ENCODE measurements at regions not wholly inside any gene's neighbourhood (a gene's known extent, or its start where the extent isn't known, plus 50 kb on each side); places are given as distances from the start of the nearest gene placed in this dataset.

GRCh38 chr6:112822769-112823168 is 475.6 kb downstream of the RFPL4B start:
- no peak overlapping the region for H3K9ac ChIP-seq (ENCODE audit: low read depth in 2 of 2, low read length in 2 of 2)
- H3K4me1 ChIP-seq: no peaks in the 10 kb centered on the region
- H3K27ac ChIP-seq: no peak overlapping the region
- no peak overlapping the region for H3K4me3 ChIP-seq
- H3K36me3 ChIP-seq: no peaks in the 10 kb centered on the region
- TF ChIP-seq CTCF (IDR thresholded peaks at IDR 0.05): no peak
- H3K9me3 ChIP-seq: no peaks in the 10 kb centered on the region
- no peaks in the 10 kb centered on the region for H3K27me3 ChIP-seq
- intact Hi-C loops (cut with DNase I): no loop called here
- DNase-seq: no peak

DNA sequence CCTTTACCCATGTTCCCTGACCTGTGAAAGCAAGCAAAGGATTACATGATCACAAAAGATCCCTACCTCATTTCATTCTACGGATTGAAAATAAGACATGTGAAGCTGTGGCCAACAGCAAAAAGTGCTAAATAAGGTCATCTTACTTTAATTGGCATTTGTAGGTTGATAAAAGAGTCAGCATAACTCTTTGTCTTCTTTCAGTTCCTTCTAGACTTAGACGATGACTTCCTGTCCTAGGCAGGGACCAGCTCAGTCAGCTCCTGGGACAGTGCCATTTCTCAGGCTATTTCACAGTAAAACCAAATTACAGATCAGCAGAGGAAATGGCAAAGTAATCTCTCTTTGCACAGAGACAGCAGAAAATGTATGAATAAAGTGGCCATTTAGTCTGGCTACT is 480.7 kb downstream of the RFPL4B start:
- DNase-seq: no peak
- intact Hi-C loops (cut with DNase I): no loop called here
- TF ChIP-seq CTCF (IDR thresholded peaks at IDR 0.05): no peak
- H3K4me1 ChIP-seq: no peaks in the 10 kb centered on the region
- H3K9ac ChIP-seq (ENCODE audit: low read depth in 2 of 2, low read length in 2 of 2): no peak overlapping the region
- H3K27ac ChIP-seq: no peak overlapping the region
- no peaks in the 10 kb centered on the region for H3K27me3 ChIP-seq
- no peaks in the 10 kb centered on the region for H3K36me3 ChIP-seq
- no peaks in the 10 kb centered on the region for H3K9me3 ChIP-seq
- H3K4me3 ChIP-seq: no peak overlapping the region

DNA sequence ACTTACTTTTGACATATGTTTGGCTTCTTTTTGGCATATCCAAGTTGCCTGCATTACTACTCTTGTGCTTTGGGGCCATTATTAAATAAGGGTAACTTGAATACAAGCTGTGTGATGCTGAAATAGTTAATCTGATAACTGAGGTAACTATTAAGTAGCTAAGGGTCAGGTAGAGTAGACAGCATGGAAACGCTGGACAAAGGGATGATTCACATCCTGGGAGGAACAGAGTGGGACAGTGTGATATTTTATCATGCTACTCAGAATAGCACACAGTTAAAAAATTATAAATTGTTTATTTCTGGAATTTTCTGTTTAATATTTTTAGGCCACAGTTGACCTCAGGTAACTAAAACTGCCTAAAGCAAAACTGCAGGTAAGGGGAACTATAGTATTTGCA is 483.9 kb downstream of the RFPL4B start:
- DNase-seq: no peak
- Histone ChIP-seq H3K4me1 (no peaks in the 10 kb centered on the region), H3K36me3 (no peaks in the 10 kb centered on the region), H3K9me3 (no peaks in the 10 kb centered on the region), H3K4me3 (no peak overlapping the region), H3K27me3 (no peaks in the 10 kb centered on the region), H3K9ac (ENCODE audit: low read depth in 2 of 2, low read length in 2 of 2) (no peak overlapping the region), H3K27ac (no peak overlapping the region)
- intact Hi-C loops (cut with DNase I): no loop called here
- TF ChIP-seq CTCF (IDR thresholded peaks at IDR 0.05): no peak

GRCh38 chr6:112833581-112834131 is 486.5 kb downstream of the RFPL4B start:
- H3K4me3 ChIP-seq: no peak overlapping the region
- no peak overlapping the region for H3K9ac ChIP-seq (ENCODE audit: low read depth in 2 of 2, low read length in 2 of 2)
- no peaks in the 10 kb centered on the region for H3K9me3 ChIP-seq
- no peaks in the 10 kb centered on the region for H3K36me3 ChIP-seq
- intact Hi-C loops (cut with DNase I): no loop called here
- H3K27me3 ChIP-seq: no peaks in the 10 kb centered on the region
- no peaks in the 10 kb centered on the region for H3K4me1 ChIP-seq
- DNase-seq: no peak
- no peak overlapping the region for H3K27ac ChIP-seq
- no peak for TF ChIP-seq CTCF (IDR thresholded peaks at IDR 0.05)

DNA sequence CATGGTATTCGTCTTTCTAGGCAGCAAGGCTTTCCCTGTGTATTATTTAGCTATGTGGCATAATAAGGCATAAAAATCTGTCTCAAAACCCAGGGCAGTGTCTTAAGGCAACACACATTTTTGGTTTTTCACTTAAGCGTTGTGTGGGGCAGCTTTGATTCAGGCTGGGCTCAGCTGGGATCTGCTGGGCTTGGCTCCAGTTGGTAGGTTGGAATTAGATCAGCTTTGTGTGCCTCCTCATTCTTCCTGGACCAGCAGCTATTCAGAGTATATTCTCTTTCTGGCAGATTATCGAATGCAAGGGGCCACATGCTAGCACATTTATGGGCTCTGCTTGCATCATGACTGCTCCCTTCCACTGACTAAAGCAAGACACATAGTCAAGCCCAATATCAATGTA is 487.9 kb downstream of the RFPL4B start:
- intact Hi-C loops (cut with DNase I): no loop called here
- no peak for DNase-seq
- Histone ChIP-seq H3K4me1 (no peaks in the 10 kb centered on the region), H3K36me3 (no peaks in the 10 kb centered on the region), H3K27ac (no peak overlapping the region), H3K9me3 (no peaks in the 10 kb centered on the region), H3K4me3 (no peak overlapping the region), H3K9ac (ENCODE audit: low read depth in 2 of 2, low read length in 2 of 2) (no peak overlapping the region), H3K27me3 (no peaks in the 10 kb centered on the region)
- TF ChIP-seq CTCF (IDR thresholded peaks at IDR 0.05): no peak
